HTR-8/SVneo (cell line): ENCODE measurements at regions not wholly inside any gene's neighbourhood (a gene's known extent, or its start where the extent isn't known, plus 50 kb on each side); places are given as distances from the start of the nearest gene placed in this dataset.
"Not testable (repeated sequence)": the region's sequence is repeated elsewhere in the genome, so short reads cannot be mapped to it uniquely, and the experiment has no call there.

Source experiments
- DNase-seq: peaks from one replicate; pipeline ENCODE4 v3.0.0; 2011; ENCODE audit warnings: low spot score, mixed read lengths; ENCODE audit not compliant: insufficient read length
- FAIRE-seq: peaks from 2 replicates; lab custom pipeline; 2011; peaks lifted over from hg19 to GRCh38; lab: Jason Lieb, UNC

GRCh38 chr7:16267953-16268820 lies 153.2 kb downstream of the CRPPA start:
- DNase-seq (no peak), FAIRE-seq (no peak)

GRCh38 chr7:16266877-16267276 lies 154.5 kb downstream of the CRPPA start:
- DNase-seq (no peak), FAIRE-seq (no peak)

DNA sequence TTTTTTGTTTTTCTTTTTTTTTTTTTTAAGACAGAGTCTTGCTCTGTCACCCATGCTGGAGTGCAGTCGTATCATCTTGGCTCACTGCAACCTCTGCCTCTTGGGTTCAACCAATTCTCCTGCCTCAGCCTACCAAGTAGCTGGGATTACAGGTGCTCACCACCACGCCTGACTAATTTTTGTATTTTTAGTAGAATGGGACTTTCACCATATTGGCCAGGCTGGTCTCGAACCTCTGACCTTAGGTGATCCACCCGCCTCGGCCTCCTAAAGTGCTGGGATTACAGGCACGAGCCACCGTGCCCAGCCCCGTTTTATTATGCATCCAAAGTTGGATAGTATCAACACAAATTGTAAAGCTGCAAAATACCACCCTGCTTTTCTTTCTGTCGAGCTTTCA lies 154.9 kb downstream of the CRPPA start:
- not testable (repeated sequence) for FAIRE-seq, DNase-seq

DNA sequence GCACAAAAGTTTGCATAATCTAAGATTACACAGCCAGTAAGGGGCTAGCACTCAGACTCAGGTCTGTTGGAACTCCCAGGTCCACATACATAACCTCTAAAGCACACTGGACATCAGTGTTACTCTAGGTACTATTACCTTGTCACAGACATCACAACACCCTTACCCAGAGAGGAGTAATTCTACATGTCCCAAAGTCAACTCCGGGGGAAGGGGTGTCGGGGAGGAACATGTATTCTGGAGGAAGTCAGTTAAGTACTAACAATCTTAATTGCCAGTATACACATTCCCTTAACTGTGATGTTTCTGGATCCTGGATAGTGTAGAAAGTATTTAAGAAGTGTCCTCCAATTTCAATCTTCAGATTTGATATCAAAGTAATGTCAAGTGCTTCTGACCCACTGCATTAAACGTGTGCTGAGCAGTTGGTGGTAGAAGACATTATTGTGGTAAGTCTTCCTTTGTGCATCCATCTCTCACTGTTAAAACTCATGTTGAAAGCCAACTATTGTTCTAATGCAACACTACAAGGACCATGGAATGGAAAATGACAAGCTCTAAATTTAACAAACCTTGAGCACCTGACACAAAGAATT lies 155.4 kb downstream of the CRPPA start:
- DNase-seq: no peak
- no peak for FAIRE-seq

GRCh38 chr7:16264823-16265804 lies 156.2 kb downstream of the CRPPA start:
- FAIRE-seq: no peak
- no peak for DNase-seq

DNA sequence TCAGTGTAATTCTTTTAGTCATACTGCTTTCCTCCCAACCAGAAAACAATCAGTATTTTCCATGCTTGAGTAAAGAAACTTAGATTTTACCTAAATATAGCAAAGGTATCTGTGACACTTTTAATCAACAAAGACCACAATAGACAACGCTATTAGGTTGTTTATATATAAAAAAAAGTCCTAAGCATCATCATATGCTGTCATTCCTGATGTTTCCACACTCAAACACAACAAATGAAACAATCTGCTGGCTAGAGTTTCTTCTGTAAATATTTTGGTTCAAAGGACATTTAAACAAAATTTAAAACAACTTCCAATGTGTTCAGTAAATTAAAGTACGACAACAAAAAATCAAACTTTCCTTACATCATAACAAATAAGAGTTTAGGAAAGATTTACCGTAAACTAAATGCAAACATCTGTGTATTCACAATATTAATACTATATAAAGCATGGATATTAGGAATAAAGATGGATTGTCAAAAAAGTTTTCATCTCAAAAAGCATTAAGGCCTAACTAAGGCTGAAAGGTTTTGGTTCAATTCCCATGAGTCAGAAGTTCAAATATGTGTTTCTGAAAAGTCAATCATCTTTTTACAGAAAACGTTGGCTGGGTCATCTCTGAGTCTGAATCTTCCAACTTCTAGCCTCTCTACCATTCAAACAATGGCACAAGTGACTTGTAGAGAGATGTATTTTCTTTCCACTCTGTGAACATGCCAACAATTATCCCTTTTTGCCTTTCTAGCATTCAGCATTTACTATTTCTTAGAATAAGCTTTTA lies 157.1 kb downstream of the CRPPA start:
- FAIRE-seq: no peak

GRCh38 chr7:16263377-16263776 lies 158.0 kb downstream of the CRPPA start:
- not testable (repeated sequence) for DNase-seq, FAIRE-seq

More for the DNA sequence above, 157.1 kb downstream of the CRPPA start:
- DNase-seq: no peak

DNA sequence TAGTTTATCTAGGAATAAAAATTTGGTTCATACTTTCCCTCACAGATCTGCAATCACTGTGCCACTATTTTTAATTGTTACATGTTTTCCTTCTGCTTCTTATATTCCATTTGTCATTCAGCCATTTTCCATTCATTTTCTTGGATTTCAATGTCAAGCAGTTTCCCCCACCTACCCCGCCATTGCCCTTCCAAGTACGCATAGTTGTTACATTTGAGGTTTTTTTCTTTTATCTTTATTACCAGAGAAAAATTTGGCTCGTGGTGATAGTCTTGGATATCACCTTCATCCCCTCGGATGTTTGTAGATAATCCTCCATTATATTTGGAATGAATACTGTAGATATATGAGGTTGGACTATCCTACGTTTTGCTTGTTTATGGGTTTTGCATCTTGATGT lies 159.7 kb downstream of the CRPPA start:
- DNase-seq: no peak
- FAIRE-seq: no peak

GRCh38 chr7:16261100-16261499 lies 160.2 kb downstream of the CRPPA start:
- FAIRE-seq (no peak), DNase-seq (no peak)

GRCh38 chr7:16260236-16260728 lies 161.1 kb downstream of the CRPPA start:
- FAIRE-seq (no peak), DNase-seq (no peak)

- not testable (repeated sequence) for FAIRE-seq, DNase-seq
Measured at GRCh38 chr7:16256419-16256818, 164.9 kb downstream of the CRPPA start.

GRCh38 chr7:16255952-16256351 lies 165.4 kb downstream of the CRPPA start:
- not testable (repeated sequence) for DNase-seq, FAIRE-seq

DNA sequence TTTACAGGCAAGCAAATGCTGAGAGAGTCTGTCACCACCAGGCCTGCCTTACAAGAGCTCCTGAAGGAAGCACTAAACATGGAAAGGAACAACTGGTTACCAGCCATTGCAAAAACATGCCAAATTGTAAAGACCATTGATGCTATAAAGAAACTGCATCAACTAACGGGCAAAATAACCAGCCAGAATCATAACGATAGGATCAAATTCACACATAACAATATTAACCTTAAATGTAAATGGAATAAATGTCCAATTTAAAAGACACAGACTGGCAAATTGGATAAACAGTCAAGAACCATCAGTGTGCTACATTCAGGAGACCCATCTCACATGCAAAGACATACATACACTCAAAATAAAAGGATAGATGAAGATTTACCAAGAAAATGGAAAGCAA lies 170.7 kb downstream of the CRPPA start:
- not testable (repeated sequence) for FAIRE-seq, DNase-seq

DNA sequence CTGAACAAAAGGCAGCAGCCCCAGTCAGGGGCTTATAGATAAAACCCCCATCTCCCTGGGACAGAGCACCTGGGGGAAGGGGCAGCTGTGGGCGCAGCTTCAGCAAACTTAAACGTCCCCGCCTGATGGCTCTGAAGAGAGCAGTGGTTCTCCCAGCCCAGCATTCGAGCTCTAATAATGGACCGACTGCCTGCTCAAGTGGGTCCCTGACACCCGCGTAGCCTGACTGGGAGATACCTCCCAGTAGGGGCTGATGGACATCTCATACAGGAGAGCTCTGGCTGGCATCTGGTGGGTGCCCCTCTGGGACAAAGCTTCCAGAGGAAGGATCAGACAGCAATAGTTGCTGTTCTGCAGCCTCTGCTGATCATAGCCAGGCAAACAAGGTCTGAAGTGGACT lies 172.1 kb downstream of the CRPPA start:
- not testable (repeated sequence) for FAIRE-seq, DNase-seq

GRCh38 chr7:16248556-16248955 lies 172.8 kb downstream of the CRPPA start:
- DNase-seq, FAIRE-seq: not testable (repeated sequence)

DNA sequence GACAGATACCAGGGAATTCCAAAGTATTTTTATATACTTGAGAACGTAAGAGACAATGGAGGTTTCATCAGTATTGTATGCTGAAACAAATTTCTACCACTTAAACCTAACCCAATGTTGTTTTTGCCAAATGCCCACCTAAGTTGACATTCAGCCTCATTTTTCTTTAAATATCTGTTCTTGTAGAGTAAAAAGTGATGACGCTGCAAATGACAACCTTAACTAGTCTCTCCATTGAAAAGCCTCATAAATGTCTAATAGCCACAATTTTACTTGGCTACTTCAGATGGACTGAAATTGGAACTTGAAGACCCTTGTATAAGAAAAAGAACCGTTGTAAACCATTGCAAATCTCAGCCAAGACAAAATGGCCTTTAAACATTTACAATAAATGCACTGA lies 176.9 kb downstream of the CRPPA start:
- no peak for DNase-seq
- FAIRE-seq: no peak

DNA sequence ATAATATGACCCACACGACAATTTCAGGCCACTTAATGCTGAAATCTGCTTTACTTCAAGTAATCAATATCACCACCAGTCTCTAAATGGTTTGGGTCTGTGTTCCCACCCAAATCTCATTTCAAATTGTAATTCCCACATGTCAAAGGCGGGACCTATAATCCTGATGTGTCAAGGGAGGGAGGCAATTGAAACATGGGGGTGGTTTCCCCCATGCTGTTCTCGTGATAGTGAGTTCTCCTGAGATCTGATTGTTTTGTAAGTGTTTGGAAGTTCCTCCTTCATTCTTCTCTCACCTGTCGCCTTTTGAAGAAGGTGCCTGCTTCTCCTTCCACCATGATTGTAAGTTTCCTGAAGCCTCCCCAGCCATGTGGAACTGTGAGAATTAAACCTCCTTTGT lies 178.4 kb downstream of the CRPPA start:
- FAIRE-seq: no peak

DNA sequence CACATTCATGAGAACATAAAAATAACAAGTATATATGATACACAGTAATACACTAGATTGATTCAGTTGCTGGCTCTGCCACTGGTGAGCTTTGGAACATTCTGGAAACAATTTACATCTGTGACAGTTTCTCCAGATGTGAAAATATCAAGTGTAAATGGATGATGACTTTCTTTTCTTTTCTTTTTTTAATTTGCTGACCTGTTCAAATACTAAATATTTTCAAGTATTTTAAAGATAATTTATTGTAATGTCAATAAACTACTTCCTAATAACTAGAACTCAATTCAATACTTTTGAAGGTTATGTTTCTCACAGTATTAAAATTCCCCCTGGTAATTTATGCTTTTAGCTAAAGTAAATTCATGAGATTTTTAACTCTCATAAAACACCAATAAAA lies 180.3 kb downstream of the CRPPA start:
- DNase-seq (no peak), FAIRE-seq (no peak)

More for the DNA sequence above, 178.4 kb downstream of the CRPPA start:
- DNase-seq: no peak

- no peak for FAIRE-seq
Measured at GRCh38 chr7:16236381-16236780, 185.0 kb downstream of the CRPPA start.

More at GRCh38 chr7:16236381-16236780, 185.0 kb downstream of the CRPPA start:
- no peak for DNase-seq
